A549 (cell line): ENCODE measurements at regions not wholly inside any gene's neighbourhood (a gene's known extent, or its start where the extent isn't known, plus 50 kb on each side); places are given as distances from the start of the nearest gene placed in this dataset.

ENCODE experiments used
- ATAC-seq, 2 experiments: fragments of 200-7000 bp in 1 of 2; fragments of >200 bp in 1 of 2; cut with Nextera tagmentation in 1 of 2; cut with Tn5 transposase in 1 of 2; 3 replicates each; pipeline versions ENCODE4 v1.8.0 to v1.9.1; 2018 to 2020; ENCODE audit warnings: mild to moderate bottlenecking in 1 of 2, moderate library complexity in 1 of 2
- CTCF ChIA-PET: fragments of 300-600 bp; sonication (Branson Sonifier 250); formaldehyde crosslinking; extraction: SDS; loops from one replicate; lab custom pipeline; 2021; ENCODE audit warnings: antibody characterized with exemption, inconsistent platforms; lab: Yijun Ruan, JAX
- POLR2A ChIA-PET: fragments of 350-600 bp; formaldehyde crosslinking; extraction: SDS; loops from one replicate; lab custom pipeline; 2021; ENCODE audit warnings: antibody characterized with exemption, inconsistent platforms; lab: Yijun Ruan, JAX
- DNase-seq, 2 experiments: peaks; one replicate each; pipeline versions ENCODE4 v3.0.0 to v3.0.0-alpha.2; 2011 to 2016; ENCODE audit warnings: low read depth in 1 of 2, low spot score in 1 of 2
- FAIRE-seq: peaks from 2 replicates; lab custom pipeline; 2011; peaks lifted over from hg19 to GRCh38; lab: Jason Lieb, UNC
- H3K27ac ChIP-seq, 2 experiments: fragments of >200 bp; sonication (Bioruptor Twin); formaldehyde crosslinking; 3 replicates each; pipeline ENCODE4 v1.5.1; 2016 to 2017
- H3K4me1 ChIP-seq: fragments of >200 bp; sonication (Bioruptor Twin); formaldehyde crosslinking; 3 replicates; pipeline ENCODE4 v1.6.1; 2016
- H3K4me2 ChIP-seq: fragments of >200 bp; sonication (Bioruptor Twin); formaldehyde crosslinking; 3 replicates; pipeline ENCODE4 v1.6.1; 2016
- H3K4me3 ChIP-seq: fragments of >200 bp; sonication (Bioruptor Twin); formaldehyde crosslinking; 3 replicates; pipeline ENCODE4 v1.5.1; 2016
- H3K9me3 ChIP-seq: fragments of >200 bp; sonication (Bioruptor Twin); formaldehyde crosslinking; 3 replicates; pipeline ENCODE4 v1.6.1; 2016
- BHLHE40 ChIP-seq: IDR thresholded peaks from 2 replicates; pipeline ENCODE4 v1.6.1; 2012; ENCODE audit warnings: low read depth, low read length, inconsistent platforms
- CBX8 ChIP-seq: fragments of 200-600 bp; sonication (generic); IDR thresholded peaks from 2 replicates; pipeline ENCODE4 v1.6.1; 2016
- CEBPB ChIP-seq, 2 experiments: fragments of >200 bp in 1 of 2; sonication (Bioruptor Twin) in 1 of 2; formaldehyde crosslinking in 1 of 2; IDR thresholded peaks; 2 replicates each; pipeline ENCODE4 v1.6.1; 2012 to 2016
- E2F6 ChIP-seq: IDR thresholded peaks from 2 replicates; pipeline ENCODE4 v1.6.1; 2012; ENCODE audit warnings: low read depth, borderline replicate concordance
- EHF ChIP-seq: fragments of 250-450 bp; sonication (Bioruptor Pico); IDR thresholded peaks from 2 replicates; pipeline ENCODE4 v1.5.0; 2020; ENCODE audit warnings: mild to moderate bottlenecking
- EHMT2 ChIP-seq: fragments of 200-600 bp; sonication (generic); IDR thresholded peaks from 2 replicates; pipeline ENCODE4 v1.6.1; 2016; ENCODE audit warnings: antibody characterized with exemption, low read depth, mild to moderate bottlenecking, moderate library complexity
- EP300 ChIP-seq, 2 experiments: fragments of >200 bp; sonication (Bioruptor Twin); formaldehyde crosslinking; IDR thresholded peaks; 2 replicates in 1 of 2; 3 replicates in 1 of 2; pipeline ENCODE4 v1.6.1; 2016 to 2017
- ESRRA ChIP-seq: fragments of 150-350 bp; IDR thresholded peaks from 2 replicates; pipeline ENCODE4 v1.6.1; 2014; ENCODE audit warnings: mild to moderate bottlenecking, low read length, borderline replicate concordance
- FOSB ChIP-seq: fragments of 250-450 bp; sonication (Bioruptor Pico); IDR thresholded peaks from 2 replicates; pipeline ENCODE4 v1.5.0; 2020; ENCODE audit warnings: mild to moderate bottlenecking, moderate library complexity
- FOSL2 ChIP-seq, 2 experiments: fragments of 450-650 bp in 1 of 2; fragments of >200 bp in 1 of 2; sonication (Bioruptor Twin) in 1 of 2; formaldehyde crosslinking; IDR thresholded peaks; 2 replicates each; pipeline versions ENCODE4 v1.5.0 to v1.6.1; 2016 to 2020; ENCODE audit warnings: mild to moderate bottlenecking in 1 of 2, moderate library complexity in 1 of 2
- HDAC2 ChIP-seq: fragments of 200-600 bp; sonication (generic); IDR thresholded peaks from 2 replicates; pipeline ENCODE4 v1.6.1; 2016
- HOXB13 ChIP-seq: fragments of 250-450 bp; sonication (Bioruptor Pico); IDR thresholded peaks from 2 replicates; pipeline ENCODE4 v1.5.0; 2020; ENCODE audit warnings: low read depth, mild to moderate bottlenecking, moderate library complexity
- HOXB5 ChIP-seq: fragments of 250-450 bp; sonication (Bioruptor Pico); IDR thresholded peaks from 2 replicates; pipeline ENCODE4 v1.5.0; 2020; ENCODE audit warnings: mild to moderate bottlenecking, moderate library complexity
- JUN ChIP-seq, 2 experiments: fragments of >200 bp; sonication (Bioruptor Twin); formaldehyde crosslinking; IDR thresholded peaks; 2 replicates in 1 of 2; 3 replicates in 1 of 2; pipeline ENCODE4 v1.6.1; 2016 to 2017
- KDM1A ChIP-seq: fragments of 200-600 bp; sonication (generic); IDR thresholded peaks from 2 replicates; pipeline ENCODE4 v1.6.1; 2016; ENCODE audit warnings: low read depth, mild to moderate bottlenecking
- KDM5A ChIP-seq: fragments of 200-600 bp; sonication (generic); IDR thresholded peaks from 2 replicates; pipeline ENCODE4 v1.6.1; 2016; ENCODE audit warnings: antibody characterized with exemption, mild to moderate bottlenecking
- MAFK ChIP-seq: fragments of 450-650 bp; IDR thresholded peaks from 2 replicates; pipeline ENCODE4 v1.6.1; 2014; ENCODE audit not compliant: partially characterized antibody
- MAZ ChIP-seq: fragments of 150-350 bp; IDR thresholded peaks from 2 replicates; pipeline ENCODE4 v1.6.1; 2014; ENCODE audit warnings: antibody characterized with exemption, low read depth, low read length, borderline replicate concordance
- NFE2L2 ChIP-seq: fragments of 150-350 bp; conservative IDR thresholded peaks from 2 replicates; pipeline ENCODE4 v1.6.1; 2014; ENCODE audit warnings: low read length
- NPAS2 ChIP-seq: fragments of 250-450 bp; sonication (Bioruptor Pico); IDR thresholded peaks from 2 replicates; pipeline ENCODE4 v1.8.0; 2022; ENCODE audit warnings: mild to moderate bottlenecking, moderate library complexity, borderline replicate concordance
- NR3C1 ChIP-seq: fragments of >200 bp; sonication (Bioruptor Twin); formaldehyde crosslinking; IDR thresholded peaks from 3 replicates; pipeline ENCODE4 v1.6.1; 2017
- PHF8 ChIP-seq: fragments of 200-600 bp; sonication (generic); IDR thresholded peaks from 2 replicates; pipeline ENCODE4 v1.6.1; 2016; ENCODE audit warnings: low read depth, mild to moderate bottlenecking, antibody characterized with exemption, moderate library complexity, borderline replicate concordance
- POLR2A ChIP-seq: IDR thresholded peaks from 2 replicates; pipeline ENCODE4 v1.6.1; 2012; ENCODE audit warnings: mild to moderate bottlenecking, low read length
- POLR2AphosphoS2 ChIP-seq: conservative IDR thresholded peaks from 2 replicates; pipeline ENCODE4 v1.6.1; 2012; ENCODE audit warnings: low read length, improper control_type of control experiment, inconsistent platforms
- RAD21 ChIP-seq, 2 experiments: fragments of >200 bp in 1 of 2; sonication (Bioruptor Twin) in 1 of 2; formaldehyde crosslinking in 1 of 2; IDR thresholded peaks in 1 of 2; conservative IDR thresholded peaks in 1 of 2; 2 replicates in 1 of 2; 3 replicates in 1 of 2; pipeline ENCODE4 v1.6.1; 2012 to 2018; ENCODE audit warnings: inconsistent platforms in 1 of 2
- RFX5 ChIP-seq: fragments of 450-650 bp; IDR thresholded peaks from 2 replicates; pipeline ENCODE4 v1.7.1; 2014; ENCODE audit warnings: antibody characterized with exemption, mild to moderate bottlenecking, moderate library complexity
- SREBF2 ChIP-seq: fragments of 450-650 bp; IDR thresholded peaks from 2 replicates; pipeline ENCODE4 v1.6.1; 2014; ENCODE audit warnings: mild to moderate bottlenecking, moderate library complexity
- TFCP2L1 ChIP-seq: fragments of 250-450 bp; sonication (Bioruptor Pico); IDR thresholded peaks from 2 replicates; pipeline ENCODE4 v1.5.0; 2021; ENCODE audit warnings: mild to moderate bottlenecking
- TP53 ChIP-seq: fragments of 250-450 bp; sonication (Bioruptor Pico); IDR thresholded peaks from 2 replicates; pipeline ENCODE4 v1.5.0; 2021; ENCODE audit warnings: mild to moderate bottlenecking, moderate library complexity
- ZFP36 ChIP-seq: fragments of 450-650 bp; IDR thresholded peaks from 2 replicates; pipeline ENCODE4 v1.6.1; 2014; ENCODE audit warnings: borderline replicate concordance; ENCODE audit not compliant: partially characterized antibody
- WGBS: methylation state at CpG from one replicate; pipeline ENCODE4 v1.1.6; 2017; ENCODE audit errors: missing lambda C conversion rate; 5-methylcytosine and 5-hydroxymethylcytosine counted together
- TF ChIP-seq, protein P1 (sequence below): IDR thresholded peaks from 2 replicates; pipeline ENCODE4 v1.6.1; 2012
- TF ChIP-seq, protein P2 (sequence below): IDR thresholded peaks from 2 replicates; pipeline ENCODE4 v1.6.1; 2012
- TF ChIP-seq, protein P3 (sequence below): fragments of 450-650 bp; IDR thresholded peaks from 2 replicates; pipeline ENCODE4 v1.6.1; 2014; ENCODE audit warnings: antibody characterized with exemption

DNA sequence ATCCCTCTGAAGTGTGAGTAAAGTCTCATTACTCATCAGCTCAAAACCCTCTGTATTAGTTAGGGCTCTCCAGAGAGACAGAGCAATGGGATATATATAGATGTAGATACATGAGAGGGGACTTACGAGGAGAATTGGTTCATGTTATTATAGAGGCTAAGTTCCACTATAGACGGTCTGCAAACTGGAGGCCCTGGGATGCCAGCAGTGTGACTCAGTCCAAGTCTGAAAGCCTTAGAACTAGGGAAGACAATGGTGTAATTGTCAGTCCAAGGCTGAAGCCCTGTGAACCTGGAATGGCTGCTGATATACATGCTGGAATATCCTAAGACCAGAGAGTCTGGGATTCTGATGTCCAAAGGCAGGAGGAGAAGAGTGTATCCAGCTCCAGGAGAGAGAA, 57.3 kb upstream of the CEP83 start:
- ATAC-seq (no peak), DNase-seq (no peak), FAIRE-seq (no peak)
- WGBS = 25% methylated on average over 2 of the region's 2 CpGs
- TF ChIP-seq CEBPB (IDR thresholded peaks at IDR 0.05) = no peak
- no peak for TF ChIP-seq HOXB13 (CRISPR knock-in tag)
- no peak for TF ChIP-seq FOSB (CRISPR knock-in tag)
- TF ChIP-seq FOSL2 (IDR thresholded peaks at IDR 0.05) = no peak
- no peak for TF ChIP-seq FOSL2 (CRISPR knock-in tag; IDR thresholded peaks at IDR 0.05)
- TF ChIP-seq, protein P1, sequence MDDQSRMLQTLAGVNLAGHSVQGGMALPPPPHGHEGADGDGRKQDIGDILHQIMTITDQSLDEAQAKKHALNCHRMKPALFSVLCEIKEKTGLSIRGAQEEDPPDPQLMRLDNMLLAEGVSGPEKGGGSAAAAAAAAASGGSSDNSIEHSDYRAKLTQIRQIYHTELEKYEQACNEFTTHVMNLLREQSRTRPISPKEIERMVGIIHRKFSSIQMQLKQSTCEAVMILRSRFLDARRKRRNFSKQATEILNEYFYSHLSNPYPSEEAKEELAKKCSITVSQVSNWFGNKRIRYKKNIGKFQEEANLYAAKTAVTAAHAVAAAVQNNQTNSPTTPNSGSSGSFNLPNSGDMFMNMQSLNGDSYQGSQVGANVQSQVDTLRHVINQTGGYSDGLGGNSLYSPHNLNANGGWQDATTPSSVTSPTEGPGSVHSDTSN = no peak
- TF ChIP-seq HOXB5 (CRISPR knock-in tag) = no peak
- TF ChIP-seq HDAC2 = no peak
- TF ChIP-seq MAFK = no peak
- TF ChIP-seq BHLHE40 = no peak
- ChIA-PET CTCF (interaction anchor here (0.8 kb wide), 1 partner anchor 383 kb away, joined by 3 read pairs; no protein-coding TSS in a partner anchor), POLR2A (no interaction called here)
- no peak overlapping the region for H3K4me3 ChIP-seq
- no peaks in the 10 kb centered on the region for H3K9me3 ChIP-seq
- no peak overlapping the region for H3K27ac ChIP-seq
- no peaks in the 10 kb centered on the region for H3K4me1 ChIP-seq
- H3K4me2 ChIP-seq = no peak overlapping the region

GRCh38 chr12:94513527-94513926, 53.9 kb upstream of the CEP83 start:
- CTCF ChIA-PET = interaction anchor here (1.2 kb wide), 1 partner anchor 379 kb away, joined by 4 read pairs; no protein-coding TSS in a partner anchor
- FAIRE-seq (no peak), ATAC-seq (no peak), DNase-seq (no peak)
- Histone ChIP-seq H3K4me3 (no peak overlapping the region), H3K4me1 (no peaks in the 10 kb centered on the region), H3K9me3 (no peaks in the 10 kb centered on the region), H3K4me2 (no peak overlapping the region), H3K27ac (no peak overlapping the region)
- no peak for TF ChIP-seq NR3C1
- TF ChIP-seq SREBF2 = no peak
- no peak for TF ChIP-seq KDM1A
- TF ChIP-seq, protein P2, sequence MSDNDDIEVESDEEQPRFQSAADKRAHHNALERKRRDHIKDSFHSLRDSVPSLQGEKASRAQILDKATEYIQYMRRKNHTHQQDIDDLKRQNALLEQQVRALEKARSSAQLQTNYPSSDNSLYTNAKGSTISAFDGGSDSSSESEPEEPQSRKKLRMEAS = no peak
- TF ChIP-seq RAD21 (conservative IDR thresholded peaks at IDR 0.05 in 1 of 2, IDR thresholded peaks at IDR 0.05 in 1 of 2) = no peak
- TF ChIP-seq ESRRA = no peak
- TF ChIP-seq JUN (IDR thresholded peaks at IDR 0.05) = no peak
- TF ChIP-seq POLR2AphosphoS2 = no peak
- TF ChIP-seq TP53 (CRISPR knock-in tag) = no peak
- no peak for TF ChIP-seq PHF8
- TF ChIP-seq KDM5A = no peak
- TF ChIP-seq BHLHE40 = no peak
- TF ChIP-seq, protein P3, sequence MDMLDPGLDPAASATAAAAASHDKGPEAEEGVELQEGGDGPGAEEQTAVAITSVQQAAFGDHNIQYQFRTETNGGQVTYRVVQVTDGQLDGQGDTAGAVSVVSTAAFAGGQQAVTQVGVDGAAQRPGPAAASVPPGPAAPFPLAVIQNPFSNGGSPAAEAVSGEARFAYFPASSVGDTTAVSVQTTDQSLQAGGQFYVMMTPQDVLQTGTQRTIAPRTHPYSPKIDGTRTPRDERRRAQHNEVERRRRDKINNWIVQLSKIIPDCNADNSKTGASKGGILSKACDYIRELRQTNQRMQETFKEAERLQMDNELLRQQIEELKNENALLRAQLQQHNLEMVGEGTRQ = no peak
- TF ChIP-seq ZFP36 = no peak
- TF ChIP-seq RFX5 = no peak
- POLR2A ChIA-PET = no interaction called here
- WGBS = 34% methylated on average over 2 of the region's 2 CpGs

DNA sequence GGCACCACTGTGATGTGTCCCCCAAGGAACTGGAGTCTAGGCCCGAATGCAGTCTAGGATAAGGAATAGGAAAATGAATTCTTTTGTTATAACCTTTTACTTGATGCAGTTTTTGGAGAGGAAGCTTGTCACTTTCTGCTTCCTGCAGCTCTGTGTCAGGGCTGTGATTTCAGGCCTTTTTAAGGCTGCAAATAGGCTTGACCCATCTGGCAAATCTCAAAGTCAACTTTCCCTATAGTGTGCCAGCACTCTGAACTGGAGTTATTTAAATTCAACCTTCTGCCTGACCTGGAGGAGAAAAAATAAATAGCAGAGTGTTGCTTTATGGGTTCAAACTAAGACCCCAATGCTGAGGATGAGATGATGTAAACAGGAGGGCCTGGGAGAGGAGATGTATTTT, 51.8 kb upstream of the CEP83 start:
- ChIA-PET CTCF (interaction anchor here (1.5 kb wide), 1 partner anchor 34 kb away, joined by 3 read pairs; no protein-coding TSS in a partner anchor), POLR2A (no interaction called here)
- ATAC-seq (no peak), DNase-seq (no peak), FAIRE-seq (no peak)
- no peak overlapping the region for H3K4me2 ChIP-seq
- 16% methylated on average over 1 of the region's 1 CpG for whole genome bisulfite sequencing
- no peak overlapping the region for H3K4me3 ChIP-seq
- no peak overlapping the region for H3K27ac ChIP-seq
- no peaks in the 10 kb centered on the region for H3K4me1 ChIP-seq
- H3K9me3 ChIP-seq = no peaks in the 10 kb centered on the region
- TF ChIP-seq KDM1A (no peak), POLR2A (no peak), NFE2L2 (no peak), SREBF2 (no peak), RFX5 (no peak), EHMT2 (no peak), E2F6 (no peak), EHF (CRISPR knock-in tag) (no peak), TFCP2L1 (CRISPR knock-in tag) (no peak), MAZ (no peak), NPAS2 (CRISPR knock-in tag) (no peak), CBX8 (no peak), JUN (IDR thresholded peaks at IDR 0.05) (no peak), EP300 (IDR thresholded peaks at IDR 0.05) (no peak)
- TF ChIP-seq, protein P2 = no peak
